ENCODE measurements at regions not wholly inside any gene's neighbourhood (a gene's known extent, or its start where the extent isn't known, plus 50 kb on each side); places are given as distances from the start of the nearest gene placed in this dataset.

DNA sequence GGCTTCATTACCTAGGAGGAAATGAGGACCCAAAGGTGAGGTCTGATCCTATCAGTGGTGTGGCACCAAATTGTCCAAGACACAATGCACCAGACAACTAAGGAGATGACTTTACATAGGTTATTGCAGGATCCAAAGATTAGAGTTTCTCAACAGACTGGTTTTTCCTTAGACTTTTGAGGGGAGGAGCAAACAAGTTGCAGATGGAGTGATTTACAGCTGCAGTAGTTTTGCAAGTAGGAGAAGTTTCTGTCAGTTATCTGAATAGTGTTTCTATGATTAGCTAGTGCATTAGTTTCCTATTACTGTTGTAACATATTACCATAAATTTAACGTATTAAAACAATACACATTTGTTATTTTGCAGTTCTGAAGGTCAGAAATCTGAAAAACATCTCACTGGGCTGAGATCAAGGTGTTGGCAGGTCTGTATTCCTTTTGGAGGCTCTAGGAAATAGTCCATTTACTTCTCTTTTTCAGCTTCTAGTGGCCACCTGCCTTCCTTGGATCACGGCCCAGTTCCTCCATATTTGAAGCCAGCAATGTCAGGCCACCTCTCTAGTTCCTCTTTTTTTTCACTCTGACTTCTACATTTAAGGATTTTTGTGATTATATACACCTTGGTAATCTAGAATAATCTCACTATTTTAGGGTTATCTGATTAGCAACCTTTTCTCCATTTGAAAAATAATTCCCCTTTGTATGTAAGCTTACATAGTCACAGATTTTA is 994.9 kb downstream of the REEP3 start:
- Histone ChIP-seq H3K4me3 (ENCODE audit: low read depth, low read length) (no peak overlapping the region), H3K9me3 (ENCODE audit: severe bottlenecking) (no peaks in the 10 kb centered on the region), H3K27ac (no peak overlapping the region), H3K27me3 (ENCODE audit: insufficient read depth, low read depth, severe bottlenecking) (no peaks in the 10 kb centered on the region), H3K36me3 (no peaks in the 10 kb centered on the region)
- TF ChIP-seq, protein P1, sequence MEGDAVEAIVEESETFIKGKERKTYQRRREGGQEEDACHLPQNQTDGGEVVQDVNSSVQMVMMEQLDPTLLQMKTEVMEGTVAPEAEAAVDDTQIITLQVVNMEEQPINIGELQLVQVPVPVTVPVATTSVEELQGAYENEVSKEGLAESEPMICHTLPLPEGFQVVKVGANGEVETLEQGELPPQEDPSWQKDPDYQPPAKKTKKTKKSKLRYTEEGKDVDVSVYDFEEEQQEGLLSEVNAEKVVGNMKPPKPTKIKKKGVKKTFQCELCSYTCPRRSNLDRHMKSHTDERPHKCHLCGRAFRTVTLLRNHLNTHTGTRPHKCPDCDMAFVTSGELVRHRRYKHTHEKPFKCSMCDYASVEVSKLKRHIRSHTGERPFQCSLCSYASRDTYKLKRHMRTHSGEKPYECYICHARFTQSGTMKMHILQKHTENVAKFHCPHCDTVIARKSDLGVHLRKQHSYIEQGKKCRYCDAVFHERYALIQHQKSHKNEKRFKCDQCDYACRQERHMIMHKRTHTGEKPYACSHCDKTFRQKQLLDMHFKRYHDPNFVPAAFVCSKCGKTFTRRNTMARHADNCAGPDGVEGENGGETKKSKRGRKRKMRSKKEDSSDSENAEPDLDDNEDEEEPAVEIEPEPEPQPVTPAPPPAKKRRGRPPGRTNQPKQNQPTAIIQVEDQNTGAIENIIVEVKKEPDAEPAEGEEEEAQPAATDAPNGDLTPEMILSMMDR (IDR thresholded peaks at IDR 0.05; ENCODE audit: low read depth, low read length), result no peak
- no peak for DNase-seq

DNA sequence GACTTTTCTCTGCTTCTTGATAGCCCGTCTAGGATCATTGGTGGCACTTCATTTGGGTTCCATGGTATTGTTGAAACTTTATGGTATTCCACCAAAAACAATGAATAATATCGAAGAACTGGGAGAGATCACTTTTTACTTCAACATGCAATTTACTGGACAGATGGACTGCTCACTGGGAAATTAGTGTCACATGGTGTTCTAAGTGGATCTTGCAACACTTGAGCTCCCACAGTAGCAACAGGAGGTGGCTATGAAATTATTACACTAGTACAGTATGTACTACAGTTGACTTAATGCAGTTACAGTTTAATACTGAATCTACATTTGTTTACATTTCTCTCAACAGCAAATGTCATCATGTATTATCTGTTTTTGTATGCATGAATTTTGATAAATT is 997.3 kb downstream of the REEP3 start:
- no peak for DNase-seq
- no peaks in the 10 kb centered on the region for H3K9me3 ChIP-seq (ENCODE audit: severe bottlenecking)
- no peaks in the 10 kb centered on the region for H3K36me3 ChIP-seq
- TF ChIP-seq, protein P1 (IDR thresholded peaks at IDR 0.05; ENCODE audit: low read depth, low read length), result no peak
- no peaks in the 10 kb centered on the region for H3K27me3 ChIP-seq (ENCODE audit: insufficient read depth, low read depth, severe bottlenecking)
- H3K4me3 ChIP-seq (ENCODE audit: low read depth, low read length), result no peak overlapping the region
- H3K27ac ChIP-seq, result no peak overlapping the region

- no peaks in the 10 kb centered on the region for H3K9me3 ChIP-seq (ENCODE audit: severe bottlenecking)
- TF ChIP-seq, protein P1 (IDR thresholded peaks at IDR 0.05; ENCODE audit: low read depth, low read length), result no peak
Observed at GRCh38 chr10:64519427-64519826, 998.2 kb downstream of the REEP3 start.

GRCh38 chr10:64519831-64520230 is 998.6 kb downstream of the REEP3 start:
- Histone ChIP-seq H3K27ac (no peak overlapping the region), H3K27me3 (ENCODE audit: insufficient read depth, low read depth, severe bottlenecking) (no peaks in the 10 kb centered on the region), H3K36me3 (no peaks in the 10 kb centered on the region), H3K9me3 (ENCODE audit: severe bottlenecking) (no peaks in the 10 kb centered on the region), H3K4me3 (ENCODE audit: low read depth, low read length) (no peak overlapping the region)
- no peak for DNase-seq
- TF ChIP-seq, protein P1 (IDR thresholded peaks at IDR 0.05; ENCODE audit: low read depth, low read length), result no peak

More at GRCh38 chr10:64519427-64519826, 998.2 kb downstream of the REEP3 start:
- DNase-seq, result no peak
- no peak overlapping the region for H3K4me3 ChIP-seq (ENCODE audit: low read depth, low read length)
- H3K27me3 ChIP-seq (ENCODE audit: insufficient read depth, low read depth, severe bottlenecking), result no peaks in the 10 kb centered on the region
- no peak overlapping the region for H3K27ac ChIP-seq
- H3K36me3 ChIP-seq, result no peaks in the 10 kb centered on the region

DNA sequence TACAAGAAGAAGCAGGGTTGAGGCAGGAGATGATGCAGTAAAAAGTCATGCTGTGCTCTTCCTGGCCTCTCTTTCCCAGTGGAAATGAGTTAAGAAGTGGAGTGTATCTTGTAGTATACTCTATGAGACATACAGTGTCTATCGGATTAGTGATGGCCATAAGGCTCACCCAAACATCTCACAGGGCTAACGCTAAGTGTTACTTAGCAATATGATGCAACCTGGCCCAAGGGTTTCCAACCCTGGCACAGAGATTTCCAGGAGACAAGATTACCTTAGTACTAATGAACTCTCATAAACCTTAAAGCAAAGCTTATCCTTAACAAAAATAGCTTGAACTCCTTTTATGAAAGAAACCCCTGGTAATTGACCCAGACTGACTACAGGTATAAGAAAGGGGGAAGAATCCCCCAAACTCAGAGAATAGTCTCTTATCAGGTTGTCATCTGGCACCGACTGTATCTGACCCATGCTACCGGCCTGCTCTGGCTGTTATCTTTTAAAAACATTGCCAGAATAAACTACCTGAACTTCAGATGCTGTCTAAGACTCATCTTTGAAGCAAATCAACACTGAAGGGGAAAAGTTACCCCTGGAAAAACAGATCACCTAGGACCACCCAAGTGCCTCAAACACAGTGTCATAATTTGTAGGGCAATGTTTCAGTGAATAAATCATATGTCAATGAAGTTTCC is 1002.0 kb downstream of the REEP3 start:
- peak; percentile 35 for DNase-seq
- Histone ChIP-seq H3K27ac (peak overlapping the region; percentile 9; the same call in 1 of the 2 replicates), H3K9me3 (ENCODE audit: severe bottlenecking) (no peaks in the 10 kb centered on the region), H3K36me3 (no peaks in the 10 kb centered on the region), H3K4me3 (ENCODE audit: low read depth, low read length) (no peak overlapping the region), H3K27me3 (ENCODE audit: insufficient read depth, low read depth, severe bottlenecking) (no peaks in the 10 kb centered on the region)
- TF ChIP-seq, protein P1 (IDR thresholded peaks at IDR 0.05; ENCODE audit: low read depth, low read length), result no peak
